SK-N-SH (cell line): ENCODE measurements at regions not wholly inside any gene's neighbourhood (a gene's known extent, or its start where the extent isn't known, plus 50 kb on each side); places are given as distances from the start of the nearest gene placed in this dataset.

Source experiments
- CTCF ChIA-PET: fragments of 300-600, 350-600 bp; formaldehyde crosslinking; extraction: SDS; loops from one replicate; lab custom pipeline; 2021; lab: Yijun Ruan, JAX
- POLR2A ChIA-PET: fragments of 350-600 bp; sonication (Branson Sonifier 250); formaldehyde crosslinking; extraction: SDS; loops from one replicate; lab custom pipeline; 2020; ENCODE audit warnings: antibody characterized with exemption, inconsistent platforms; lab: Yijun Ruan, JAX
- DNase-seq: peaks from one replicate; pipeline ENCODE4 v3.0.0; 2012
- H2AFZ ChIP-seq: fragments of 200-600 bp; sonication (generic); 2 replicates; pipeline ENCODE4 v1.8.1; 2016; ENCODE audit warnings: antibody characterized with exemption, mild to moderate bottlenecking, low read depth
- H3F3A ChIP-seq: fragments of 200-600 bp; sonication (generic); replicated peaks from 2 replicates; pipeline ENCODE3; 2016; ENCODE audit warnings: antibody characterized with exemption, mild to moderate bottlenecking; ENCODE audit not compliant: insufficient read depth
- H3K27ac ChIP-seq, 2 experiments: fragments of 200-500 bp in 1 of 2; fragments of 200-600 bp in 1 of 2; sonication (Bioruptor generic) in 1 of 2; sonication (generic), shearing (Covaris generic) in 1 of 2; 2 replicates each; pipeline versions ENCODE4 v1.5.1 to v1.6.1; 2014 to 2016; ENCODE audit warnings: low read depth in 2 of 2, inconsistent platforms in 1 of 2, low read length in 1 of 2, mild to moderate bottlenecking in 1 of 2, mixed read lengths in 1 of 2
- H3K27me3 ChIP-seq: fragments of 200-600 bp; sonication (generic), shearing (Covaris generic); 2 replicates; pipeline ENCODE4 v1.6.1; 2016; ENCODE audit warnings: mixed run types; ENCODE audit not compliant: insufficient read depth
- H3K36me3 ChIP-seq, 2 experiments: fragments of 200-500 bp in 1 of 2; fragments of 200-600 bp in 1 of 2; sonication (Bioruptor generic) in 1 of 2; sonication (generic) in 1 of 2; replicated peaks in 1 of 2; 2 replicates each; pipeline versions ENCODE3 to v1.5.1; 2014 to 2016; ENCODE audit warnings: low read length in 1 of 2, mild to moderate bottlenecking in 1 of 2; ENCODE audit not compliant: insufficient read depth in 2 of 2, control insufficient read depth in 1 of 2
- H3K4me1 ChIP-seq, 2 experiments: fragments of 200-500 bp in 1 of 2; fragments of 200-600 bp in 1 of 2; sonication (Bioruptor generic) in 1 of 2; sonication (generic), shearing (Covaris generic) in 1 of 2; 2 replicates each; pipeline versions ENCODE4 v1.5.1 to v1.6.1; 2014 to 2016; ENCODE audit warnings: low read depth in 1 of 2, low read length in 1 of 2, mixed run types in 1 of 2; ENCODE audit not compliant: insufficient read depth in 2 of 2, control insufficient read depth in 1 of 2
- H3K4me2 ChIP-seq: fragments of 200-600 bp; sonication (generic), shearing (Covaris generic); 2 replicates; pipeline ENCODE4 v1.6.1; 2017; ENCODE audit warnings: mixed run types
- H3K4me3 ChIP-seq, 2 experiments: fragments of 200-500 bp in 1 of 2; fragments of 200-600 bp in 1 of 2; sonication (Bioruptor generic) in 1 of 2; sonication (generic), shearing (Covaris generic) in 1 of 2; 2 replicates each; pipeline versions ENCODE4 v1.5.1 to v1.8.1; 2014 to 2016; ENCODE audit warnings: low read depth in 2 of 2, inconsistent platforms in 1 of 2, low read length in 1 of 2, mild to moderate bottlenecking in 1 of 2, mixed read lengths in 1 of 2, moderate library complexity in 1 of 2
- H3K79me2 ChIP-seq: fragments of 200-600 bp; sonication (generic); 2 replicates; pipeline ENCODE4 v1.8.1; 2017; ENCODE audit warnings: mild to moderate bottlenecking; ENCODE audit not compliant: insufficient read depth
- H3K9ac ChIP-seq: fragments of 200-600 bp; sonication (generic); 2 replicates; pipeline ENCODE4 v1.6.1; 2017; ENCODE audit warnings: mixed run types
- H3K9me2 ChIP-seq: fragments of 200-600 bp; sonication (generic); 2 replicates; pipeline ENCODE4 v1.6.1; 2017; ENCODE audit warnings: mixed run types
- H3K9me3 ChIP-seq: fragments of 200-600 bp; sonication (generic); 2 replicates; pipeline ENCODE4 v1.6.1; 2017; ENCODE audit warnings: mixed run types, mild to moderate bottlenecking, moderate library complexity
- H4K20me1 ChIP-seq: fragments of 200-600 bp; sonication (generic); 2 replicates; pipeline ENCODE4 v1.6.1; 2017; ENCODE audit warnings: mild to moderate bottlenecking, mixed run types; ENCODE audit not compliant: insufficient read depth
- MAX ChIP-seq: IDR thresholded peaks from 2 replicates; pipeline ENCODE4 v1.4.0; 2012; ENCODE audit warnings: low read depth
- MEF2A ChIP-seq: IDR thresholded peaks from 2 replicates; pipeline ENCODE4 v1.4.0; 2012; ENCODE audit warnings: low read depth, borderline replicate concordance
- MXI1 ChIP-seq: IDR thresholded peaks from 2 replicates; pipeline ENCODE4 v1.6.1; 2012; ENCODE audit warnings: mild to moderate bottlenecking, low read depth, low read length, improper control_type of control experiment
- POLR2AphosphoS5 ChIP-seq: IDR thresholded peaks from 2 replicates; pipeline ENCODE4 v1.6.1; 2012; ENCODE audit warnings: low read depth, low read length
- RAD21 ChIP-seq: IDR thresholded peaks from 2 replicates; pipeline ENCODE4 v1.6.1; 2012; ENCODE audit warnings: mild to moderate bottlenecking, low read length
- SMC3 ChIP-seq: IDR thresholded peaks from 2 replicates; pipeline ENCODE4 v1.6.1; 2012; ENCODE audit warnings: low read depth, low read length, improper control_type of control experiment
- USF1 ChIP-seq: IDR thresholded peaks from 2 replicates; pipeline ENCODE4 v1.4.0; 2012; ENCODE audit warnings: low read depth, borderline replicate concordance
- USF2 ChIP-seq: fragments of 150-350 bp; IDR thresholded peaks from 2 replicates; pipeline ENCODE4 v1.6.1; 2017; ENCODE audit warnings: antibody characterized with exemption, low read length, low read depth, borderline replicate concordance
- ZBTB33 ChIP-seq: IDR thresholded peaks from 2 replicates; pipeline ENCODE4 v1.4.0; 2012; ENCODE audit warnings: low read depth, borderline replicate concordance
- WGBS: methylation state at CpG from one replicate; pipeline ENCODE4 v1.1.6; 2017; ENCODE audit warnings: low lambda C conversion rate; 5-methylcytosine and 5-hydroxymethylcytosine counted together

- ChIA-PET POLR2A (no interaction called here), CTCF (no interaction called here)
- H3K4me2 ChIP-seq = no peak overlapping the region
- no peak overlapping the region for H3K4me3 ChIP-seq
- peaks cover 6 to 9% of the 10 kb centered on the region in 2 experiments; a peak in 3 of 4 replicates for H3K4me1 ChIP-seq
- H3K9me2 ChIP-seq = no peaks in the 10 kb centered on the region
- no peaks in the 10 kb centered on the region for H3K79me2 ChIP-seq
- no peaks in the 10 kb centered on the region for H3K36me3 ChIP-seq
- no peaks in the 10 kb centered on the region for H3F3A ChIP-seq
- no peak overlapping the region for H3K9ac ChIP-seq
- H2AFZ ChIP-seq = no peak overlapping the region
- no peak overlapping the region for H3K27ac ChIP-seq
- WGBS = 90% methylated on average over 2 of the region's 5 CpGs
- H3K27me3 ChIP-seq = no peaks in the 10 kb centered on the region
- TF ChIP-seq POLR2AphosphoS5 = no peak
- TF ChIP-seq MEF2A = no peak
- no peak for TF ChIP-seq USF2
- no peak for TF ChIP-seq ZBTB33
- TF ChIP-seq SMC3 = no peak
- no peak for TF ChIP-seq RAD21
- H4K20me1 ChIP-seq = no peaks in the 10 kb centered on the region
- no peak for DNase-seq
- no peaks in the 10 kb centered on the region for H3K9me3 ChIP-seq
Observed at GRCh38 chr5:56048124-56048523, 53.4 kb upstream of the IL6ST start.

- Histone ChIP-seq H3K9me3 (no peaks in the 10 kb centered on the region), H3K9ac (no peak overlapping the region), H3K36me3 (no peaks in the 10 kb centered on the region), H3K4me3 (no peak overlapping the region), H3K27ac (no peak overlapping the region), H3F3A (no peaks in the 10 kb centered on the region), H2AFZ (no peak overlapping the region), H3K79me2 (no peaks in the 10 kb centered on the region), H4K20me1 (no peaks in the 10 kb centered on the region), H3K9me2 (no peaks in the 10 kb centered on the region), H3K4me1 (peaks cover 6 to 9% of the 10 kb centered on the region in 2 experiments; a peak in 3 of 4 replicates), H3K27me3 (no peaks in the 10 kb centered on the region), H3K4me2 (no peak overlapping the region)
- POLR2A ChIA-PET = no interaction called here
- CTCF ChIA-PET = no interaction called here
- 84% methylated on average over 4 of the region's 4 CpGs for WGBS
- no peak for DNase-seq
- no peak for TF ChIP-seq MXI1
- no peak for TF ChIP-seq MAX
- no peak for TF ChIP-seq USF1
Observed at GRCh38 chr5:56047448-56047847, 52.7 kb upstream of the IL6ST start.
